ENCODE measurements at regions not wholly inside any gene's neighbourhood (a gene's known extent, or its start where the extent isn't known, plus 50 kb on each side); places are given as distances from the start of the nearest gene placed in this dataset.

DNA sequence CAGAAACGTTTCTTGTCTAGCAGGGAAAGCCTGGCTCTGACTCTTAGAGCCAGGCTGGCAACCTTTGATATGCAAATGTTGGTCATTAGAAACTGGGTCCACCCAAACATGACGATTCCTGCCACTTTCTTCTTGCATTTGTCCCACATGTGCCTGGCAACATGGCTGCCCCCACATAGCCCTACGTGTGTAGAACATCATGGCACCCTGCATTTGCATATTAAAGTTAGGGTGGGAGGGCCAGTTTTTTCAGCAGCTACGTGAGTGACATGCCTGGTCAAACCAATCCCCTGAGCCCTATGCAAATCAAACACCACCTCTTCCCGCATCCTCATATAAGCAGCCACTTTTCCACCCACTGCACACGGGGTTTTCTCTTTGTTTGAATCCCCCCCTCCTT is 95.0 kb downstream of the LIG4 start:
- H3K79me2 ChIP-seq (ENCODE audit: insufficient read depth, low read length), result no peaks in the 10 kb centered on the region
- no peak overlapping the region for H3K4me3 Mint-ChIP-seq
- no peaks in the 10 kb centered on the region for H3K36me3 Mint-ChIP-seq (ENCODE audit: insufficient read depth in 1 of 3, low read depth in 3 of 3)
- no peak overlapping the region for H3T11ph ChIP-seq (ENCODE audit: low read length)
- H3K23me2 ChIP-seq (ENCODE audit: insufficient read length, low read depth, low read length, poor library complexity, severe bottlenecking), result no peaks in the 10 kb centered on the region
- no peaks in the 10 kb centered on the region for H3K79me1 ChIP-seq (ENCODE audit: insufficient read depth, low read depth, low read length, poor library complexity, severe bottlenecking)
- no peak overlapping the region for H3K9ac ChIP-seq (ENCODE audit: extremely low read depth, insufficient read length, low read length)
- no peak overlapping the region for H2AFZ ChIP-seq (ENCODE audit: low read length)
- H4K20me1 ChIP-seq (ENCODE audit: control insufficient read depth, insufficient read depth, insufficient read length), result no peaks in the 10 kb centered on the region
- no peak overlapping the region for H3K56ac ChIP-seq (ENCODE audit: insufficient read length, low read depth, low read length)
- no peak overlapping the region for H4K5ac ChIP-seq (ENCODE audit: insufficient read length, low read depth, low read length)
- H3K4me1 Mint-ChIP-seq, result peaks cover 5 to 10% of the 10 kb centered on the region in 2 experiments; a peak in 3 of 4 replicates
- H3K9me3 ChIP-seq (ENCODE audit: control insufficient read depth, low read depth, low read length), result no peaks in the 10 kb centered on the region
- H2BK5ac ChIP-seq (ENCODE audit: insufficient read length, low read length), result no peak overlapping the region
- no peak overlapping the region for H4K91ac ChIP-seq (ENCODE audit: insufficient read length, low read depth, low read length)
- H3K27me3 Mint-ChIP-seq (ENCODE audit: low read depth), result no peaks in the 10 kb centered on the region
- TF ChIP-seq, protein P1, sequence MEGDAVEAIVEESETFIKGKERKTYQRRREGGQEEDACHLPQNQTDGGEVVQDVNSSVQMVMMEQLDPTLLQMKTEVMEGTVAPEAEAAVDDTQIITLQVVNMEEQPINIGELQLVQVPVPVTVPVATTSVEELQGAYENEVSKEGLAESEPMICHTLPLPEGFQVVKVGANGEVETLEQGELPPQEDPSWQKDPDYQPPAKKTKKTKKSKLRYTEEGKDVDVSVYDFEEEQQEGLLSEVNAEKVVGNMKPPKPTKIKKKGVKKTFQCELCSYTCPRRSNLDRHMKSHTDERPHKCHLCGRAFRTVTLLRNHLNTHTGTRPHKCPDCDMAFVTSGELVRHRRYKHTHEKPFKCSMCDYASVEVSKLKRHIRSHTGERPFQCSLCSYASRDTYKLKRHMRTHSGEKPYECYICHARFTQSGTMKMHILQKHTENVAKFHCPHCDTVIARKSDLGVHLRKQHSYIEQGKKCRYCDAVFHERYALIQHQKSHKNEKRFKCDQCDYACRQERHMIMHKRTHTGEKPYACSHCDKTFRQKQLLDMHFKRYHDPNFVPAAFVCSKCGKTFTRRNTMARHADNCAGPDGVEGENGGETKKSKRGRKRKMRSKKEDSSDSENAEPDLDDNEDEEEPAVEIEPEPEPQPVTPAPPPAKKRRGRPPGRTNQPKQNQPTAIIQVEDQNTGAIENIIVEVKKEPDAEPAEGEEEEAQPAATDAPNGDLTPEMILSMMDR (conservative IDR thresholded peaks at IDR 0.05), result no peak
- H2BK12ac ChIP-seq (ENCODE audit: insufficient read length, low read depth, low read length), result no peak overlapping the region
- H2AK5ac ChIP-seq (ENCODE audit: insufficient read length, low read length), result no peak overlapping the region
- no peak overlapping the region for H3K14ac ChIP-seq (ENCODE audit: insufficient read depth, low read length)
- H3K23ac ChIP-seq (ENCODE audit: insufficient read length, low read depth, low read length), result no peak overlapping the region
- DNase-seq, result peak; percentile 36
- H3K4ac ChIP-seq (ENCODE audit: low read depth, low read length), result no peak overlapping the region
- H2BK20ac ChIP-seq (ENCODE audit: low read depth, low read length, poor library complexity, severe bottlenecking), result no peak overlapping the region
- H4K8ac ChIP-seq (replicated peaks; ENCODE audit: insufficient read length, low read depth, low read length), result no peak overlapping the region
- H3K4me2 ChIP-seq (ENCODE audit: insufficient read depth, insufficient read length, low read length), result no peak overlapping the region
- H3K9me3 Mint-ChIP-seq, result no peaks in the 10 kb centered on the region; a peak in 1 of 5 replicates
- WGBS (ENCODE audit: extremely low coverage, insufficient read length, low lambda C conversion rate), result no CpG with 5 or more reads among the region's 6 CpGs
- no peak overlapping the region for H2BK15ac ChIP-seq (ENCODE audit: low read depth, low read length)
- H3K18ac ChIP-seq (ENCODE audit: insufficient read length, low read depth, low read length), result no peak overlapping the region
- no peak overlapping the region; a peak in 1 of 7 replicates for H3K27ac Mint-ChIP-seq
- H3K27me3 ChIP-seq (ENCODE audit: insufficient read depth, low read length), result no peaks in the 10 kb centered on the region
- no peak overlapping the region for H2BK120ac ChIP-seq (ENCODE audit: low read depth, low read length, poor library complexity, severe bottlenecking)
- no peak overlapping the region for H3K27ac ChIP-seq (ENCODE audit: insufficient read length, low read depth, low read length)
- H3K4me1 ChIP-seq (ENCODE audit: insufficient read depth, low read length), result no peaks in the 10 kb centered on the region

Measured in H9 (cell line).